ENCODE measurements at regions not wholly inside any gene's neighbourhood (a gene's known extent, or its start where the extent isn't known, plus 50 kb on each side); places are given as distances from the start of the nearest gene placed in this dataset.

GRCh38 chr12:102736328-102736727 lies 180.7 kb downstream of the PAH start:
- DNase-seq: no peak
- in situ Hi-C loops (cut with HindIII; ENCODE audit: low pct_ligation_motif_present, low pct_unique_long_range_greater_than_20kb, low sequenced_read_pairs): no loop called here

- in situ Hi-C loops (cut with HindIII; ENCODE audit: low pct_ligation_motif_present, low pct_unique_long_range_greater_than_20kb, low sequenced_read_pairs): no loop called here
- no peak for DNase-seq
Observed at GRCh38 chr12:102735104-102735503, 181.9 kb downstream of the PAH start.

- in situ Hi-C loops (cut with HindIII; ENCODE audit: low pct_ligation_motif_present, low pct_unique_long_range_greater_than_20kb, low sequenced_read_pairs): no loop called here
- DNase-seq: no peak
Observed at GRCh38 chr12:102730996-102731395, 186.0 kb downstream of the PAH start.

- DNase-seq: no peak
- in situ Hi-C loops (cut with HindIII; ENCODE audit: low pct_ligation_motif_present, low pct_unique_long_range_greater_than_20kb, low sequenced_read_pairs): no loop called here
Observed at GRCh38 chr12:102728506-102729242, 188.4 kb downstream of the PAH start.

GRCh38 chr12:102726686-102727085 lies 190.4 kb downstream of the PAH start:
- no peak for DNase-seq
- in situ Hi-C loops (cut with HindIII; ENCODE audit: low pct_ligation_motif_present, low pct_unique_long_range_greater_than_20kb, low sequenced_read_pairs): no loop called here

GRCh38 chr12:102722147-102722546 lies 194.9 kb downstream of the PAH start:
- DNase-seq: no peak
- in situ Hi-C loops (cut with HindIII; ENCODE audit: low pct_ligation_motif_present, low pct_unique_long_range_greater_than_20kb, low sequenced_read_pairs): no loop called here

- in situ Hi-C loops (cut with HindIII; ENCODE audit: low pct_ligation_motif_present, low pct_unique_long_range_greater_than_20kb, low sequenced_read_pairs): no loop called here
- DNase-seq: no peak
Observed at GRCh38 chr12:102708108-102708507, 208.9 kb downstream of the PAH start.

- peak; percentile 80 for DNase-seq
- in situ Hi-C loops (cut with HindIII; ENCODE audit: low pct_ligation_motif_present, low pct_unique_long_range_greater_than_20kb, low sequenced_read_pairs): no loop called here
Observed at GRCh38 chr12:102702447-102703114, 214.5 kb downstream of the PAH start.

- DNase-seq: no peak
Observed at GRCh38 chr12:102696045-102696444, 215.7 kb upstream of the IGF1 start.

GRCh38 chr12:102694903-102695302 lies 214.5 kb upstream of the IGF1 start:
- in situ Hi-C loops (cut with HindIII; ENCODE audit: low pct_ligation_motif_present, low pct_unique_long_range_greater_than_20kb, low sequenced_read_pairs): no loop called here
- DNase-seq: no peak

More at GRCh38 chr12:102696045-102696444, 215.7 kb upstream of the IGF1 start:
- in situ Hi-C loops (cut with HindIII; ENCODE audit: low pct_ligation_motif_present, low pct_unique_long_range_greater_than_20kb, low sequenced_read_pairs): no loop called here

- in situ Hi-C loops (cut with HindIII; ENCODE audit: low pct_ligation_motif_present, low pct_unique_long_range_greater_than_20kb, low sequenced_read_pairs): no loop called here
- DNase-seq: no peak
Observed at GRCh38 chr12:102691773-102692555, 211.6 kb upstream of the IGF1 start.

- in situ Hi-C loops (cut with HindIII; ENCODE audit: low pct_ligation_motif_present, low pct_unique_long_range_greater_than_20kb, low sequenced_read_pairs): no loop called here
- no peak for DNase-seq
Observed at GRCh38 chr12:102690253-102690652, 209.9 kb upstream of the IGF1 start.

- no peak for DNase-seq
- in situ Hi-C loops (cut with HindIII; ENCODE audit: low pct_ligation_motif_present, low pct_unique_long_range_greater_than_20kb, low sequenced_read_pairs): no loop called here
Observed at GRCh38 chr12:102689701-102690100, 209.3 kb upstream of the IGF1 start.

- no peak for DNase-seq
- in situ Hi-C loops (cut with HindIII; ENCODE audit: low pct_ligation_motif_present, low pct_unique_long_range_greater_than_20kb, low sequenced_read_pairs): no loop called here
Observed at GRCh38 chr12:102687523-102687922, 207.2 kb upstream of the IGF1 start.

- in situ Hi-C loops (cut with HindIII; ENCODE audit: low pct_ligation_motif_present, low pct_unique_long_range_greater_than_20kb, low sequenced_read_pairs): no loop called here
- DNase-seq: no peak
Observed at GRCh38 chr12:102685841-102686240, 205.5 kb upstream of the IGF1 start.

GRCh38 chr12:102685172-102685571 lies 204.8 kb upstream of the IGF1 start:
- in situ Hi-C loops (cut with HindIII; ENCODE audit: low pct_ligation_motif_present, low pct_unique_long_range_greater_than_20kb, low sequenced_read_pairs): no loop called here
- no peak for DNase-seq

- in situ Hi-C loops (cut with HindIII; ENCODE audit: low pct_ligation_motif_present, low pct_unique_long_range_greater_than_20kb, low sequenced_read_pairs): no loop called here
- DNase-seq: no peak
Observed at GRCh38 chr12:102682366-102683289, 202.3 kb upstream of the IGF1 start.

GRCh38 chr12:102681747-102682146 lies 201.4 kb upstream of the IGF1 start:
- DNase-seq: no peak
- in situ Hi-C loops (cut with HindIII; ENCODE audit: low pct_ligation_motif_present, low pct_unique_long_range_greater_than_20kb, low sequenced_read_pairs): no loop called here
